SH-SY5Y (cell line): ENCODE measurements at regions not wholly inside any gene's neighbourhood (a gene's known extent, or its start where the extent isn't known, plus 50 kb on each side); places are given as distances from the start of the nearest gene placed in this dataset.

ENCODE experiments used
- GATA2 ChIP-seq: IDR thresholded peaks from 2 replicates; pipeline ENCODE4 v1.6.1; 2011; ENCODE audit warnings: mild to moderate bottlenecking, low read depth, low read length
- GATA3 ChIP-seq: IDR thresholded peaks from 2 replicates; pipeline ENCODE4 v1.6.1; 2011; ENCODE audit warnings: low read depth, mild to moderate bottlenecking, low read length, moderate library complexity

GRCh38 chr9:110031511-110032173 is 176.3 kb downstream of the C9orf152 start:
- TF ChIP-seq GATA2 (no peak), GATA3 (no peak)
